A673 (cell line): ENCODE measurements at regions not wholly inside any gene's neighbourhood (a gene's known extent, or its start where the extent isn't known, plus 50 kb on each side); places are given as distances from the start of the nearest gene placed in this dataset.
"Not testable (repeated sequence)": the region's sequence is repeated elsewhere in the genome, so short reads cannot be mapped to it uniquely, and the experiment has no call there.

Experiments used
- BruUV-seq: library from RNA; stranded (reverse); fragments of 400-500 nt; replicated peaks from 2 replicates; lab custom pipeline; 2021; lab: Mats Ljungman, UMichigan
- CTCF ChIA-PET: fragments of 300-600 bp; sonication (Branson Sonifier 250); formaldehyde crosslinking; loops from one replicate; lab custom pipeline; 2022; ENCODE audit warnings: antibody characterized with exemption; lab: Charles Lee
- POLR2A ChIA-PET: fragments of 300-600 bp; sonication (Branson Sonifier 250); formaldehyde crosslinking; loops from one replicate; lab custom pipeline; 2022; ENCODE audit warnings: antibody characterized with exemption; ENCODE audit not compliant: low non-redundant PET; lab: Charles Lee
- DNase-seq: peaks from one replicate; pipeline ENCODE4 v3.0.0-alpha.2; 2015; ENCODE audit warnings: low spot score
- H3K27ac ChIP-seq: fragments of 200-600 bp; sonication (generic); 2 replicates; pipeline ENCODE4 v1.5.1; 2016; ENCODE audit warnings: mixed run types, low read depth, mild to moderate bottlenecking, mixed read lengths, antibody characterized with exemption, low read length; ENCODE audit not compliant: poor library complexity, severe bottlenecking
- H3K27me3 ChIP-seq: fragments of 200-600 bp; sonication (generic); replicated peaks from 2 replicates; pipeline ENCODE4 v1.6.1; 2017; ENCODE audit warnings: mixed run types, low read depth, mild to moderate bottlenecking, mixed read lengths, antibody characterized with exemption, low read length; ENCODE audit not compliant: insufficient read depth, poor library complexity
- H3K36me3 ChIP-seq: fragments of 200-600 bp; sonication (generic); 2 replicates; pipeline ENCODE4 v1.6.1; 2016; ENCODE audit warnings: mixed run types, mild to moderate bottlenecking, mixed read lengths, antibody characterized with exemption, low read length; ENCODE audit not compliant: insufficient read depth, poor library complexity, severe bottlenecking
- H3K4me1 ChIP-seq: fragments of 200-600 bp; sonication (generic); 2 replicates; pipeline ENCODE4 v1.6.1; 2017; ENCODE audit warnings: mixed run types, mild to moderate bottlenecking, mixed read lengths, antibody characterized with exemption, low read length; ENCODE audit not compliant: insufficient read depth, poor library complexity, severe bottlenecking
- H3K4me3 ChIP-seq: fragments of 200-600 bp; sonication (generic); 2 replicates; pipeline ENCODE4 v1.5.1; 2016; ENCODE audit warnings: low read depth, mixed run types, mild to moderate bottlenecking, mixed read lengths, low read length; ENCODE audit not compliant: poor library complexity, severe bottlenecking
- H3K9me3 ChIP-seq: fragments of 200-600 bp; sonication (generic); 2 replicates; pipeline ENCODE4 v1.6.1; 2016; ENCODE audit warnings: mixed run types, low read depth, mild to moderate bottlenecking, mixed read lengths, antibody characterized with exemption, low read length; ENCODE audit not compliant: poor library complexity, severe bottlenecking
- CTCF ChIP-seq: fragments of 300-800, 200-600 bp; sonication (generic); conservative IDR thresholded peaks from 2 replicates; pipeline ENCODE4 v1.5.1; 2017; ENCODE audit warnings: low read depth, mild to moderate bottlenecking, antibody characterized with exemption, low read length, moderate library complexity, mixed read lengths
- EZH2 ChIP-seq: fragments of 200-600 bp; sonication (generic); IDR thresholded peaks from 2 replicates; pipeline ENCODE4 v1.6.1; 2017; ENCODE audit warnings: borderline replicate concordance, low read depth, mild to moderate bottlenecking, mixed read lengths, antibody characterized with exemption, low read length; ENCODE audit not compliant: poor library complexity, severe bottlenecking
- intact Hi-C: fragments of 100-400 bp; cut with micrococcal nuclease; formaldehyde crosslinking; loops from one replicate; pipeline ENCODE4 v1.10.0; 2022; ENCODE audit not compliant: unreplicated experiment

GRCh38 chr6:146985966-146986365 lies 218.3 kb upstream of the STXBP5 start:
- Histone ChIP-seq H3K4me3 (no peak overlapping the region), H3K36me3 (no peaks in the 10 kb centered on the region), H3K9me3 (no peaks in the 10 kb centered on the region), H3K4me1 (no peaks in the 10 kb centered on the region), H3K27me3 (no peaks in the 10 kb centered on the region), H3K27ac (no peak overlapping the region)
- BruUV-seq: no TSS peak
- no peak for DNase-seq
- intact Hi-C loops: no loop called here
- no peak for TF ChIP-seq CTCF
- TF ChIP-seq EZH2: no peak
- ChIA-PET POLR2A (no interaction called here), CTCF (no interaction called here)

GRCh38 chr6:146987938-146988337 lies 216.3 kb upstream of the STXBP5 start:
- H3K27me3 ChIP-seq, POLR2A ChIA-PET, H3K4me1 ChIP-seq, intact Hi-C loops, H3K36me3 ChIP-seq, H3K4me3 ChIP-seq, H3K9me3 ChIP-seq, H3K27ac ChIP-seq, BruUV-seq, DNase-seq, CTCF ChIA-PET: not testable (repeated sequence)

GRCh38 chr6:146989860-146990259 lies 214.4 kb upstream of the STXBP5 start:
- Histone ChIP-seq H3K9me3 (no peaks in the 10 kb centered on the region), H3K27ac (no peak overlapping the region), H3K4me1 (no peaks in the 10 kb centered on the region), H3K36me3 (no peaks in the 10 kb centered on the region), H3K4me3 (no peak overlapping the region), H3K27me3 (no peaks in the 10 kb centered on the region)
- ChIA-PET CTCF (no interaction called here), POLR2A (no interaction called here)
- DNase-seq: no peak
- TF ChIP-seq EZH2: no peak
- TF ChIP-seq CTCF: no peak
- intact Hi-C loops: no loop called here
- BruUV-seq: no TSS peak

GRCh38 chr6:146990284-146990683 lies 213.9 kb upstream of the STXBP5 start:
- intact Hi-C loops: no loop called here
- H3K4me1 ChIP-seq: no peaks in the 10 kb centered on the region
- H3K27me3 ChIP-seq: no peaks in the 10 kb centered on the region
- H3K9me3 ChIP-seq: no peaks in the 10 kb centered on the region
- ChIA-PET POLR2A (no interaction called here), CTCF (no interaction called here)
- H3K36me3 ChIP-seq: no peaks in the 10 kb centered on the region
- H3K4me3 ChIP-seq: no peak overlapping the region
- TF ChIP-seq CTCF: no peak
- TF ChIP-seq EZH2: no peak
- DNase-seq: no peak
- no TSS peak for BruUV-seq
- no peak overlapping the region for H3K27ac ChIP-seq
